IMR-90 (cell line): ENCODE measurements at regions not wholly inside any gene's neighbourhood (a gene's known extent, or its start where the extent isn't known, plus 50 kb on each side); places are given as distances from the start of the nearest gene placed in this dataset.

Experiments used
- BHLHE40 ChIP-seq: fragments of 150-350 bp; IDR thresholded peaks from 2 replicates; pipeline ENCODE4 v1.6.1; 2016; ENCODE audit warnings: mild to moderate bottlenecking, low read depth, low read length
- CEBPB ChIP-seq: IDR thresholded peaks from 2 replicates; pipeline ENCODE4 v1.6.1; 2012; ENCODE audit warnings: low read depth, low read length, improper control_type of control experiment
- ELK1 ChIP-seq: fragments of 150-350 bp; IDR thresholded peaks from 2 replicates; pipeline ENCODE4 v1.6.1; 2016; ENCODE audit warnings: low read depth, mild to moderate bottlenecking, low read length, moderate library complexity, borderline replicate concordance
- POLR2A ChIP-seq: IDR thresholded peaks from 2 replicates; pipeline ENCODE4 v1.6.1; 2012; ENCODE audit warnings: mild to moderate bottlenecking, low read depth, low read length
- RAD21 ChIP-seq: IDR thresholded peaks from 2 replicates; pipeline ENCODE4 v1.6.1; 2012; ENCODE audit warnings: low read length, improper control_type of control experiment
- RFX5 ChIP-seq: IDR thresholded peaks from 2 replicates; pipeline ENCODE4 v1.8.0; 2012; ENCODE audit warnings: low read depth, mild to moderate bottlenecking, low read length, moderate library complexity
- TF ChIP-seq, protein P1 (sequence below): conservative IDR thresholded peaks from 2 replicates; pipeline ENCODE4 v1.5.1; 2012; ENCODE audit warnings: mild to moderate bottlenecking, low read depth, low read length, improper control_type of control experiment
- TF ChIP-seq, protein P2 (sequence below): fragments of 150-350 bp; IDR thresholded peaks from 2 replicates; pipeline ENCODE4 v1.6.1; 2017; ENCODE audit warnings: mild to moderate bottlenecking, antibody characterized with exemption, low read length, low read depth

DNA sequence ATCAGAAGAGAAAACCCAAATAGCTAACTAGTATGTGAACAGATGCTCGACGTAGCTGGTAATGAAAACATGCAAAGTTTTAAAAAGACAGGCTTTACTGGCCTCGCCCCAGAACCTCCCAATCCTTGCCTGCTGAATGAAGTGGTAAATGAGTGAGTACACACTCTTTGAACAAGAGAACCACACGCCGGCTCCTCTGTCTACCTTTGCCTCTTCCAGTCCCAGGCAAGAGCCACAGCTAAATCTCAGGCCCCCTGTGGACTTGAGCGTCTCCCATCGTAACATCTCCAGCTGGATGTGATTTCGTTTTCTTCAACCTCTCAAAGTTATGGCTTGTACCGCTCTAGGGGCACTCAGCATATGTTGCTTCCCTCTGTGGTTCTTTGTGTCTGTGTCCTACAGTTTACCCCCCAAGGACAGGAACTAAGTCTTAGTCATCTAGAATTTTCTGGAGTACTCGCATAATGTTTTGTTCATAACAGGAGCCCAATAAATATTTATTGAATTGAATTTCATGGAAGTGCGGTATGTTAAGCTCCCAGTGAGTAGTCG lies 153.2 kb upstream of the TAB2 start:
- TF ChIP-seq, protein P1, sequence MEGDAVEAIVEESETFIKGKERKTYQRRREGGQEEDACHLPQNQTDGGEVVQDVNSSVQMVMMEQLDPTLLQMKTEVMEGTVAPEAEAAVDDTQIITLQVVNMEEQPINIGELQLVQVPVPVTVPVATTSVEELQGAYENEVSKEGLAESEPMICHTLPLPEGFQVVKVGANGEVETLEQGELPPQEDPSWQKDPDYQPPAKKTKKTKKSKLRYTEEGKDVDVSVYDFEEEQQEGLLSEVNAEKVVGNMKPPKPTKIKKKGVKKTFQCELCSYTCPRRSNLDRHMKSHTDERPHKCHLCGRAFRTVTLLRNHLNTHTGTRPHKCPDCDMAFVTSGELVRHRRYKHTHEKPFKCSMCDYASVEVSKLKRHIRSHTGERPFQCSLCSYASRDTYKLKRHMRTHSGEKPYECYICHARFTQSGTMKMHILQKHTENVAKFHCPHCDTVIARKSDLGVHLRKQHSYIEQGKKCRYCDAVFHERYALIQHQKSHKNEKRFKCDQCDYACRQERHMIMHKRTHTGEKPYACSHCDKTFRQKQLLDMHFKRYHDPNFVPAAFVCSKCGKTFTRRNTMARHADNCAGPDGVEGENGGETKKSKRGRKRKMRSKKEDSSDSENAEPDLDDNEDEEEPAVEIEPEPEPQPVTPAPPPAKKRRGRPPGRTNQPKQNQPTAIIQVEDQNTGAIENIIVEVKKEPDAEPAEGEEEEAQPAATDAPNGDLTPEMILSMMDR: no peak
- no peak for TF ChIP-seq POLR2A
- no peak for TF ChIP-seq RFX5
- TF ChIP-seq, protein P2, sequence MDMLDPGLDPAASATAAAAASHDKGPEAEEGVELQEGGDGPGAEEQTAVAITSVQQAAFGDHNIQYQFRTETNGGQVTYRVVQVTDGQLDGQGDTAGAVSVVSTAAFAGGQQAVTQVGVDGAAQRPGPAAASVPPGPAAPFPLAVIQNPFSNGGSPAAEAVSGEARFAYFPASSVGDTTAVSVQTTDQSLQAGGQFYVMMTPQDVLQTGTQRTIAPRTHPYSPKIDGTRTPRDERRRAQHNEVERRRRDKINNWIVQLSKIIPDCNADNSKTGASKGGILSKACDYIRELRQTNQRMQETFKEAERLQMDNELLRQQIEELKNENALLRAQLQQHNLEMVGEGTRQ: no peak
- no peak for TF ChIP-seq CEBPB
- TF ChIP-seq BHLHE40: no peak
- TF ChIP-seq ELK1: no peak
- TF ChIP-seq RAD21: no peak
